ENCODE measurements at regions not wholly inside any gene's neighbourhood (a gene's known extent, or its start where the extent isn't known, plus 50 kb on each side); places are given as distances from the start of the nearest gene placed in this dataset.

DNA sequence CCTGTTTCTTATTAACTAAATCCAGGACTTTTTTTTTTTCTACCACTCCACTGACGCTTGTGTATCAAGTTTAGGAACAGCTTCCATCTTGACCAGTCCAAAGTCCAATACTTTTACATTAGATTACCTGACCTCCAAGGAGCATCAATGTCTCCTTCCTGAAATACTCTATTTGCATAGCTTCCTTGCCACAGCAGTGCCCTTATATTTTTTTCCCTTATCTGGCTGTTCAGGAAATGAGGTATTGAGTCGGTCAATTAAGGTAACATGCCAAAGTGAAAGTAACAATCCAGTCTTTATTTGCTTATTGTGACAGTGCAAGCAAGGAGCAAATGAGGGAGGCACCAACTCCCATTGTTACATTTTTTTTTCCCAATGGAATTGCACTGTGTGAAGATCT lies 730.8 kb upstream of the NDST4 start:
- H3K9me3 Mint-ChIP-seq, result peaks cover 3% of the 10 kb centered on the region
- no peaks in the 10 kb centered on the region for H3K27me3 Mint-ChIP-seq (ENCODE audit: insufficient read depth)
- H3K36me3 Mint-ChIP-seq (ENCODE audit: low read depth), result no peaks in the 10 kb centered on the region
- DNase-seq (ENCODE audit: low spot score), result no peak
- H3K4me3 Mint-ChIP-seq, result no peak overlapping the region
- H3K4me1 Mint-ChIP-seq (ENCODE audit: low read depth), result no peaks in the 10 kb centered on the region
- intact Hi-C loops (cut with micrococcal nuclease), result no loop called here
- no peak overlapping the region for H3K27ac Mint-ChIP-seq

DNA sequence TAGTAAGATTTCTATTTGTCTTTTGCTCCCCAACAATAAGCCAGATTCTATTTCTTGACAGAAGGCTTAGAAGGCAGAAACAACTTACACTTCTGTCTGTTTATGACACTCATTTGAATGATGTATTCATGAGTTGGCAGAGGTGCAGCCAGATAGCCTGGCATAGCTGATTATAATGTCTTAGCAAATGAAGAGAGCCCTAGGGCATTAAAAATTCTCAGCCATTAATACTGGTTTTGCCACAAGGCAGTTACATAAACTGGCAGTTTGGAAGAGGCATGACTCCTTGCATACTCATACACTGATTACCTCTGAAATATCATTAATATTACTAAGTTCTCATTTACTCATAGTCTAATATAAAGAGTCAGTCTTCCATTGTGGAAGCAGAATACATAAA lies 728.5 kb upstream of the NDST4 start:
- Mint-ChIP-seq H3K4me1 (ENCODE audit: low read depth) (no peaks in the 10 kb centered on the region), H3K27me3 (ENCODE audit: insufficient read depth) (no peaks in the 10 kb centered on the region), H3K9me3 (peaks cover 5% of the 10 kb centered on the region), H3K27ac (no peak overlapping the region), H3K4me3 (no peak overlapping the region), H3K36me3 (ENCODE audit: low read depth) (no peaks in the 10 kb centered on the region)
- intact Hi-C loops (cut with micrococcal nuclease), result no loop called here
- DNase-seq (ENCODE audit: low spot score), result no peak

DNA sequence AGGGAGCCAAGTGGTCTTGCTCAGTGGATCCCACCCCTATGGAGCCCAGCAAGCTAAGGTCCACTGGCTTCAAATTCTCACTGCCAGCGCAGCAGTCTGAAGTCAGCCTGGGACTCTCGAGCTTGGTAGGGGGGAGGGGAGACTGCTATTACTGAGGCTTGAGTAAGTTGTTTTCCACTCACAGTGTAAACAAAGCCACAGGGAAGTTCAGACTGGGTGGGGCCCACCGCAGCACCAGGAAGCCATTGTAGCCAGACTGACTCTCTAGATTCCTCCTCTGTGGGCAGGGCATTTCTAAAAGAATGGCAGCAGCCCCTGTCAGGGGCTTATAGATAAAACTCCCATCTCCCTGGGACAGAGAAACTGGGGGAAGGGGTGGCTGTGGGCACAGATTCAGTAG lies 721.0 kb upstream of the NDST4 start:
- Mint-ChIP-seq H3K36me3 (ENCODE audit: low read depth) (no peaks in the 10 kb centered on the region), H3K9me3 (peaks cover 13% of the 10 kb centered on the region), H3K4me1 (ENCODE audit: low read depth) (no peaks in the 10 kb centered on the region), H3K27me3 (ENCODE audit: insufficient read depth) (no peaks in the 10 kb centered on the region), H3K27ac (no peak overlapping the region), H3K4me3 (no peak overlapping the region)
- no peak for DNase-seq (ENCODE audit: low spot score)
- intact Hi-C loops (cut with micrococcal nuclease), result no loop called here

DNA sequence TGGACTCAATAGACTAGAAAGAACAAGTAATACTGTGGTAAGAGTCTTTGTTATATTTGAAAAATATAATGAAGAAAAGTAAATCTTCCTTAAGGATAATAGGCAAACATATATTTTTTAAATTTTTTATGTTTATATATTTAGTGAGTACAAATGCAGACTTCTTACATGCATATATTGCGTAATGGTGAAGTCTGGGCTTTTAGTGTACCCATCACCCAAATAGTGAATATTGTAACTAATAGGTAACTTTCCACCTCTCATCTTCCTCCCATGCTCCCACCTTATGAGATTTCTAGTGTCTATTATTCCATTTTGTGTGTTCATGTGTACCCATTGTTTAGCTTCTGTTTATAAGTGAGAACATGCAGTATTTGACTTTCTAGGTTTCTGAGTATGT lies 711.2 kb upstream of the NDST4 start:
- H3K36me3 Mint-ChIP-seq (ENCODE audit: low read depth), result no peaks in the 10 kb centered on the region
- no peak overlapping the region for H3K27ac Mint-ChIP-seq
- no peaks in the 10 kb centered on the region for H3K27me3 Mint-ChIP-seq (ENCODE audit: insufficient read depth)
- intact Hi-C loops (cut with micrococcal nuclease), result no loop called here
- no peak for DNase-seq (ENCODE audit: low spot score)
- H3K9me3 Mint-ChIP-seq, result no peaks in the 10 kb centered on the region
- no peak overlapping the region for H3K4me3 Mint-ChIP-seq
- H3K4me1 Mint-ChIP-seq (ENCODE audit: low read depth), result no peaks in the 10 kb centered on the region

DNA sequence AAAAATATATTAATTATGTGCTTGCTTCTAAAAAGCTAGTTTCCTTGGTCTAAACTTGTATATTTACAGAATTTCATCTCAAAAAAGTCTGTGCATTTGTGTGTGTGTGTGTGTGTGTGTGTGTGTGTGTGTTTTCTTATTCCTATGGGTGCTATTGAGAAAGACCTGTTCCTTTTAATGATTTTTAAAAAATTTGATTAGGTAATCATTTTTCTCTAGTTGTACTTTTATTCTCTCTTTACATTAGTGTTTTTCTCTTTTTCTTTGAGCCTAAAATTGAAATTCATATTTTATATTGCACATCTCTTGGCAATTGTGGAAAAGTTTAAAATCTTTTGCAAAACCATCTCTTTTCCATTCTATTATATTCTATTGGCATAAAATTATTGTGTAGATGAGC lies 690.4 kb upstream of the NDST4 start:
- Mint-ChIP-seq H3K27me3 (ENCODE audit: insufficient read depth) (no peaks in the 10 kb centered on the region), H3K9me3 (peaks cover 4% of the 10 kb centered on the region), H3K4me1 (ENCODE audit: low read depth) (no peaks in the 10 kb centered on the region), H3K27ac (no peak overlapping the region), H3K36me3 (ENCODE audit: low read depth) (no peaks in the 10 kb centered on the region), H3K4me3 (no peak overlapping the region)
- no peak for DNase-seq (ENCODE audit: low spot score)
- intact Hi-C loops (cut with micrococcal nuclease), result no loop called here

DNA sequence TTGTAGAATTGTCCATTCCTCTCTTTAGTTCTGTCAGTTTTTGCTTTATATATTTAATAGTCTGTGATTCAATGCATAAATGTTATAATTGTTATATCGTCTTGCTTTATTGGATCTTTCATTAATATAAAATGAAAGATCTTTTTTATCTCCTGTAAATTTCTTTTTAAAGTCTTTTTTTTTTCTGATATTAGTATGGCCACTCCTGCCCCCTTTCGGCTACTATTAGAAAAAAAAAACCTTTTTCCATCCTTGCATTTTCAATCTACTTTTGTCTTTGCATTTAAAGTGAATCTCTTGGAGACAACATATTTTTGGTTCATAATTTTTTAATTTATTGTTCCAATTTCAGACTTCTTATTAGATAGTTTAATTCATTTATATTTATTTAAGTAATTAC lies 677.4 kb upstream of the NDST4 start:
- H3K4me1 Mint-ChIP-seq (ENCODE audit: low read depth), result no peaks in the 10 kb centered on the region
- DNase-seq (ENCODE audit: low spot score), result no peak
- H3K9me3 Mint-ChIP-seq, result no peaks in the 10 kb centered on the region
- H3K27me3 Mint-ChIP-seq (ENCODE audit: insufficient read depth), result no peaks in the 10 kb centered on the region
- no peaks in the 10 kb centered on the region for H3K36me3 Mint-ChIP-seq (ENCODE audit: low read depth)
- intact Hi-C loops (cut with micrococcal nuclease), result no loop called here
- no peak overlapping the region for H3K27ac Mint-ChIP-seq
- H3K4me3 Mint-ChIP-seq, result no peak overlapping the region

DNA sequence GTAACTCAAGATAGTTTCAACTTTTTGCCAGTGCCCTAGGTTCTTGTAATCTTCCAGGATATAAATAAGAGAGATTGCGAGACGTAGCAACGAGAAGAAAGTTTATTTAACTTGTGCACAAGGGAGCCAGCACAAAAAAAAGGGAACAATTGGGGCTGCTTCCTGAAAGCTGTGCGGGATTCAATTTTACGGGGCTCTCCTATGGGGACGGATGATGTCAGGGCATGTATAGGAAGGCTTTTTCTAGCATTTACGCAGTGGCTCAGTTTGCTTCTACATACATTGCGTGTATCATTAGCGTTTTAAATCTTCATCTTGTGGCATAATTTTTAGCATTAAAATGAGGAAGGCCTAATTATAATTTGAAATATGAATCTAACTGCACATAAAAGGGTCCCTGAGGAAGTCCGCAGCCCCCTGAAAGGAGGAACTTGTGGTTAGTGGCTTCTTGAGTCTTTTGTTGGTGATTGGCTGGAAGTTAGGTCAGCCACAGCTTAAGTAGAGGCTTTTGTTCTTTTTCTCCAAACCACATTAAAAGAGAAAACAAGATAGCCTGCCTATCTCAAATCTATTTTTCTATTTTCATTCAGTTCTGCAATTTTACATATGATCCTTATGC lies 668.2 kb upstream of the NDST4 start:
- Mint-ChIP-seq H3K4me3 (no peak overlapping the region), H3K9me3 (no peaks in the 10 kb centered on the region), H3K27me3 (ENCODE audit: insufficient read depth) (no peaks in the 10 kb centered on the region), H3K27ac (no peak overlapping the region), H3K4me1 (ENCODE audit: low read depth) (no peaks in the 10 kb centered on the region), H3K36me3 (ENCODE audit: low read depth) (no peaks in the 10 kb centered on the region)
- DNase-seq (ENCODE audit: low spot score), result no peak
- intact Hi-C loops (cut with micrococcal nuclease), result no loop called here

DNA sequence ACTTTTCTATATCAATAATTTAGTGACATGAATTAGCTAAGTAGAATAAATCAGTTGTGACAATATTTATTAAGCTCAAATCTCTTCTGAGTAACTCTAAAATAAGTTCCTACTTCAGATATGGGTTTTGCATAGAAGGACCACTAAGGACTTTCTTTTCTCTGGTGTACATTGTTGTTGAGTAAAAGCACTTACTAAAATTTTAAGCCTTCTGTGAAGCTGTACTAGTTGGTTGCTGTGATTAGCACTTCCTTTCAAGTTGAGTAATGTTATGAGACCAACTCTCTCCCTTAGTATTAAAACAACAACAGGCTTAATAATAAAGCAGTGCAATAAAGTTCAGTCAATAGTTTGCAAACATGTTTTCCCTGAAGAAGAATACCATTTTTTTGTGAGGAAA lies 667.4 kb upstream of the NDST4 start:
- Mint-ChIP-seq H3K27me3 (ENCODE audit: insufficient read depth) (no peaks in the 10 kb centered on the region), H3K9me3 (no peaks in the 10 kb centered on the region), H3K4me3 (no peak overlapping the region), H3K36me3 (ENCODE audit: low read depth) (no peaks in the 10 kb centered on the region), H3K4me1 (ENCODE audit: low read depth) (no peaks in the 10 kb centered on the region), H3K27ac (no peak overlapping the region)
- intact Hi-C loops (cut with micrococcal nuclease), result no loop called here
- DNase-seq (ENCODE audit: low spot score), result no peak

DNA sequence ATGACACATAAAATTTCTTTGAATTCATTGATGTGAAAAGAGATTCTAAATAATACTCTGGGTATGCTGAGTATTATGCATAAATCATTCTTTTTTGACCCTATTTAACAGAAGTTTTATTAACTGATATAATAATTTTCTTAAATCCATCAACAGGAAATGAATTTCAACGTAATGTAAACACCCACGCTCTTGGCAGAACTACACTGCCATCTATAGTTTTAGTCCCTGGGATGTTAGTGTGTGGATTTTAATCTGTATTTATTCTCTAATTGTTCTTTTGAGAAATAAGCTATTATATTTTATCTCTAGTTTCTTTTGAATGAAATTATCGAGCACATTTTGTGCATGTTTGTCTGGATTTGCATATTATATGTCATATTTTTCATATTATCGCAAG lies 666.8 kb upstream of the NDST4 start:
- intact Hi-C loops (cut with micrococcal nuclease), result no loop called here
- Mint-ChIP-seq H3K36me3 (ENCODE audit: low read depth) (no peaks in the 10 kb centered on the region), H3K4me1 (ENCODE audit: low read depth) (no peaks in the 10 kb centered on the region), H3K27me3 (ENCODE audit: insufficient read depth) (no peaks in the 10 kb centered on the region), H3K4me3 (no peak overlapping the region), H3K27ac (no peak overlapping the region), H3K9me3 (no peaks in the 10 kb centered on the region)
- no peak for DNase-seq (ENCODE audit: low spot score)

DNA sequence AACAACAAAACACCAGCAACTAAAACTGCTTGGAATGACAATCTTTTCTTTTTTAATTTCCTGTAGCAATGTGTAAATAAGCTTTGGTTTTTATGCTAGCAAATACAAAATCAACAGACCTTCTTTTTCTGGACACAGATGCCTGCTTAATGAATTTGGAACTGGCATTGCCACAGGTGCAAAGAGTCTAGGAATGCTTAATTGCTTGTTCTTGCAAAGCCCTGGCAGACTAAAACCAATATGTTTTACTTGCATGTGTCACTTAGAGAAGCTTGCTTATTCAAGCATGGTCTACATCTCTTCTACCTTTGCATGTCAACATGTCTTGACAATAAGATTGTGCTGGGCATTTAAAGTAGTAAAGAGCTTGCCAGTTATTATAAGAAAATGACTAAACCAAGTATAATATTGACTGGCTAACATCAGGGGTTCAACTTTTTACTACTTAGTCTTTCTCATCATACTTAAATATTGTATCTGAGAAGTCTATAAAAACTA lies 656.7 kb upstream of the NDST4 start:
- H3K4me3 Mint-ChIP-seq, result no peak overlapping the region
- no peaks in the 10 kb centered on the region for H3K27me3 Mint-ChIP-seq (ENCODE audit: insufficient read depth)
- no peaks in the 10 kb centered on the region for H3K9me3 Mint-ChIP-seq
- no peaks in the 10 kb centered on the region for H3K4me1 Mint-ChIP-seq (ENCODE audit: low read depth)
- H3K27ac Mint-ChIP-seq, result no peak overlapping the region
- no peaks in the 10 kb centered on the region for H3K36me3 Mint-ChIP-seq (ENCODE audit: low read depth)
- DNase-seq (ENCODE audit: low spot score), result no peak
- intact Hi-C loops (cut with micrococcal nuclease), result no loop called here

DNA sequence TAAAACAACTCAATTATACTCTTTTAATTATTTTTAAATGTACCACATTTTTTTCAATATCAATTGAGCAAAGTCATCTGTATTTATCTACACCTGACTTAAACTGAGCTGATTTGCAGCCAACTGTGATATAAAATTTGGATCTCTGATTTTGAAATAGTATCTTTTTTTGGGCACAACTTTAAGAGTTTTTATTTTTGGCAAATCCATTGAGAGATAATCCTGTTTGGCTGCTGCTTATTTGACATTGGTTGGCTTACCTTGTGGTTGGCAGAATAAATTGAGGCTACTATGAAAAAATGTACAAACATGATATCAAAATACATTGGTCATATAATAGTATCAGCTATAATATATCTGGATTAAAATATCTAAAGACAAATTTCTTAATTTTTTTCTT lies 656.0 kb upstream of the NDST4 start:
- Mint-ChIP-seq H3K27me3 (ENCODE audit: insufficient read depth) (no peaks in the 10 kb centered on the region), H3K4me3 (no peak overlapping the region), H3K4me1 (ENCODE audit: low read depth) (no peaks in the 10 kb centered on the region), H3K9me3 (no peaks in the 10 kb centered on the region), H3K27ac (no peak overlapping the region), H3K36me3 (ENCODE audit: low read depth) (no peaks in the 10 kb centered on the region)
- intact Hi-C loops (cut with micrococcal nuclease), result no loop called here
- DNase-seq (ENCODE audit: low spot score), result no peak

DNA sequence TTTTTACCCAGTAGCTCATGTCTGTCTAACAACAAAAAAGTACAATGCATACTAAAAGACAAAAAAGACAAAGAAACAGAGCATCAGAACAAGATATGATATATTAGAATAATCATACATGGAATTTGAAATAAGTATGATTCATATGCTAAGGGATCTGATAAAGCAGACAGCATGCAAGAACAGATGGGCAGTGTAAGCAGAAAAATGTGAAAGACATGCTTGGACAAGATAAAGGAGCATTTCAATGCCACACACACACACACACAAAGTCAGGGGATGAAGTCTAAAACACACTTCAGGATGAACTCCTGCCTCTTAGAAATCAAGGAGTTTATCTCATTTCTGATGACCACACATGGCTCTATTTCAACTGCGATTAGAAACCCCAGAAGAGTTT lies 649.6 kb upstream of the NDST4 start:
- Mint-ChIP-seq H3K4me3 (no peak overlapping the region), H3K36me3 (ENCODE audit: low read depth) (no peaks in the 10 kb centered on the region), H3K27ac (no peak overlapping the region), H3K4me1 (ENCODE audit: low read depth) (no peaks in the 10 kb centered on the region), H3K27me3 (ENCODE audit: insufficient read depth) (no peaks in the 10 kb centered on the region), H3K9me3 (no peaks in the 10 kb centered on the region)
- intact Hi-C loops (cut with micrococcal nuclease), result no loop called here
- no peak for DNase-seq (ENCODE audit: low spot score)

DNA sequence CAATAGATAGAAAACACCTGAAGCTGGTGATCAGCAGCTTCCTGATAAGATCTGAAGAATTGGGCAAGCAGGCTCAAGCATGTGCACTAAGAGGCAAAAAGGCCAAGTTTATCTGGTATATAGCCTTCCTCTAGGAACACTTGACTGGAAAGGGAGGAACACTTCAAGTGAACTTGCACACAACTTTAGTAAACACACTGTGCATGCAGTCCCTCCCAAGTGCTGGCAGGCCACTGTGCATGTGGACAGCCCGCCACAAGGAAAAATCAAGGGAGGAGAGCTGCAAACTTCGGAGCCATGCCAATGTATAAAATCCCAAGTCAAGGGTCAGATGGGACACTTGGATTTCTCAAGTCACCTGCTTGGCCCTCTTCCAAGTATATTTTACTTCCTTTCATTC lies 645.8 kb upstream of the NDST4 start:
- Mint-ChIP-seq H3K36me3 (ENCODE audit: low read depth) (no peaks in the 10 kb centered on the region), H3K9me3 (no peaks in the 10 kb centered on the region), H3K4me1 (ENCODE audit: low read depth) (no peaks in the 10 kb centered on the region), H3K4me3 (no peak overlapping the region), H3K27me3 (ENCODE audit: insufficient read depth) (no peaks in the 10 kb centered on the region), H3K27ac (no peak overlapping the region)
- intact Hi-C loops (cut with micrococcal nuclease), result no loop called here
- DNase-seq (ENCODE audit: low spot score), result no peak

DNA sequence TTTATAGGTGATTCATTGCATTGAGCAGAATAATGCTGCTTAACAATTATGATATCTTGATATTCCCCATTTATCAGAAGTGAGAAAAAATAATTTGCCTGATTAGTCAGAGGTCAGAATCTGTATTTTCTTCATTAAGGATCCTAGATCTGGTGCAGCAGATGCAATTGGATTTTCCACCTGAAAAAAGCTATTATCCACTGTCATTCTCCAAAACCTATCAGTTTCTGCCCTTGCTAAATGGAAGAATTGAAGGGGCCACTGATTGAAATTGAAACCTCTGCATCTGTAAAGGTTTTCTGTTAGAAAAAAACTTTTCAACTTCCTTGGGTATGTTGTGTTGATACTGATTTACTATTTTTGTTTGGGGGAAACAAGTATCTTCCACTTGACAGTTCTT lies 636.0 kb upstream of the NDST4 start:
- H3K4me3 Mint-ChIP-seq, result no peak overlapping the region
- intact Hi-C loops (cut with micrococcal nuclease), result no loop called here
- no peak for DNase-seq (ENCODE audit: low spot score)

More for the DNA sequence above, 636.0 kb upstream of the NDST4 start:
- H3K27me3 Mint-ChIP-seq (ENCODE audit: insufficient read depth), result no peaks in the 10 kb centered on the region
- H3K4me1 Mint-ChIP-seq (ENCODE audit: low read depth), result no peaks in the 10 kb centered on the region
- H3K9me3 Mint-ChIP-seq, result peaks cover 10% of the 10 kb centered on the region
- H3K36me3 Mint-ChIP-seq (ENCODE audit: low read depth), result no peaks in the 10 kb centered on the region
- no peak overlapping the region for H3K27ac Mint-ChIP-seq
